Heart left ventricle (tissue), 13 donors: ENCODE measurements at regions not wholly inside any gene's neighbourhood (a gene's known extent, or its start where the extent isn't known, plus 50 kb on each side); places are given as distances from the start of the nearest gene placed in this dataset.

ENCODE experiments used
- POLR2A ChIP-seq, 2 donors: fragments of 450-650 bp; IDR thresholded peaks; one replicate each; pipeline ENCODE4 v1.6.1; 2017; ENCODE audit warnings: antibody characterized with exemption in 2 of 2, mild to moderate bottlenecking in 2 of 2, moderate library complexity in 2 of 2
- TF ChIP-seq, protein P1 (sequence below), 12 donors: fragments of 200-600 bp; sonication (generic) in 4 of 12; IDR thresholded peaks; one replicate each; pipeline versions ENCODE4 v1.5.0 to v1.8.0; 2018 to 2022; ENCODE audit warnings: antibody characterized with exemption in 12 of 12, mild to moderate bottlenecking in 5 of 12
- donor health status: ischemic (EF 13 %, LVEDD 7.1; RV severe dilation, severe dysfunction).
- donor health status: DM: no; HTN: yes; CAD: no.
- donor health status: DM: no; HTN: no; CAD: no.
- donor health status: ischemic (EF 25% LVEDD 6.9; RV normal size, moderate dysfunction).
- donor health status: ischemic (EF 25% LVEDD 5.7; RV mildly dilated, moderate dysfunction).
- donor health status: ischemic (EF 35%, LVEDD 5.7; RV mildly dilated, moderate dysfunction).
- donor health status: nonischemic (EF 11% LVEDD 7.7; RV severe dilation, severe dysfunction).
- donor health status: DM: yes; HTN: yes; CAD: no.
- donor health status: PGD.
- donor health status: ischemic (EF 29% LVEDD 5.4; RV normal size, mild dysfunction).
- donor health status: nonischemic (EF 23%, LVEDD 6.1; RV moderate dilation, normal function).

DNA sequence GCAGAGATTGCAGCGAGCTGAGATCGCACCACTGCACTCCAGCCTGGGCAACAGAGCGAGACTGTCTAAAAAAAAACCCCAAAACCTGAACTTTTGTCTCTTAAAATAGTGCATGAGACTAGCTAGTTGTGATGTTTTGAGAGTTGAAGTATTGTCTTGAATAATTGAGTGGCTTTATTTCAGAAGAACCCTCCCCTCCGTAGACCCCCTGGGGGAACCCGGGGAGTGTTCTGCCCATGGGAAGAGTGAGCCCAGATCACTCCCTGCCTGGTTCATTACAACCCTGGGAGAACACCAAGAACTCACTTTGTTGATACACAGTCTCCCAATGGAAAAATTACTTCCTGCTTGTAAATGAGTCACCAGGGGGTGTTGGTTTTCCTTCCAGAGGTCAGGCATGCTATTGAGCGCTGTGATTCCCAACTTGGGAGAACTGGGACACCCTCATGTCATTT lies 65.3 kb upstream of the SHISA3 start:
- TF ChIP-seq, protein P1, sequence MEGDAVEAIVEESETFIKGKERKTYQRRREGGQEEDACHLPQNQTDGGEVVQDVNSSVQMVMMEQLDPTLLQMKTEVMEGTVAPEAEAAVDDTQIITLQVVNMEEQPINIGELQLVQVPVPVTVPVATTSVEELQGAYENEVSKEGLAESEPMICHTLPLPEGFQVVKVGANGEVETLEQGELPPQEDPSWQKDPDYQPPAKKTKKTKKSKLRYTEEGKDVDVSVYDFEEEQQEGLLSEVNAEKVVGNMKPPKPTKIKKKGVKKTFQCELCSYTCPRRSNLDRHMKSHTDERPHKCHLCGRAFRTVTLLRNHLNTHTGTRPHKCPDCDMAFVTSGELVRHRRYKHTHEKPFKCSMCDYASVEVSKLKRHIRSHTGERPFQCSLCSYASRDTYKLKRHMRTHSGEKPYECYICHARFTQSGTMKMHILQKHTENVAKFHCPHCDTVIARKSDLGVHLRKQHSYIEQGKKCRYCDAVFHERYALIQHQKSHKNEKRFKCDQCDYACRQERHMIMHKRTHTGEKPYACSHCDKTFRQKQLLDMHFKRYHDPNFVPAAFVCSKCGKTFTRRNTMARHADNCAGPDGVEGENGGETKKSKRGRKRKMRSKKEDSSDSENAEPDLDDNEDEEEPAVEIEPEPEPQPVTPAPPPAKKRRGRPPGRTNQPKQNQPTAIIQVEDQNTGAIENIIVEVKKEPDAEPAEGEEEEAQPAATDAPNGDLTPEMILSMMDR (IDR thresholded peaks at IDR 0.05), result peak in 1 of 12 donors; percentile 8
- TF ChIP-seq POLR2A (IDR thresholded peaks at IDR 0.05), result no peak
